Caco-2 (cell line): ENCODE measurements at regions not wholly inside any gene's neighbourhood (a gene's known extent, or its start where the extent isn't known, plus 50 kb on each side); places are given as distances from the start of the nearest gene placed in this dataset.

Experiments
- BruUV-seq: library from RNA; stranded (reverse); fragments of 400-500 nt; replicated peaks from 2 replicates; lab custom pipeline; 2021; lab: Mats Ljungman, UMichigan
- CTCF ChIA-PET: fragments of 300-600 bp; sonication (Branson Sonifier 250); formaldehyde crosslinking; loops from one replicate; lab custom pipeline; 2022; ENCODE audit warnings: antibody characterized with exemption; lab: Charles Lee
- POLR2A ChIA-PET: fragments of 300-600 bp; sonication (Branson Sonifier 250); formaldehyde crosslinking; loops from one replicate; lab custom pipeline; 2022; ENCODE audit warnings: antibody characterized with exemption; lab: Charles Lee
- DNase-seq, 2 experiments: peaks; one replicate each; pipeline versions ENCODE4 v3.0.0 to v3.0.0-alpha.2; 2020 to 2022
- H3K27me3 ChIP-seq: replicated peaks from 2 replicates; pipeline ENCODE4 v1.6.0; 2011; ENCODE audit warnings: low read length; ENCODE audit not compliant: control insufficient read depth, insufficient read depth
- H3K36me3 ChIP-seq: 2 replicates; pipeline ENCODE4 v1.5.1; 2011; ENCODE audit warnings: low read length; ENCODE audit not compliant: control insufficient read depth, insufficient read depth
- H3K4me1 ChIP-seq: fragments of 250-450 bp; sonication (Bioruptor Pico); 2 replicates; pipeline ENCODE4 v1.5.1; 2020; ENCODE audit warnings: mild to moderate bottlenecking
- H3K4me3 ChIP-seq: 2 replicates; pipeline ENCODE4 v1.5.1; 2011; ENCODE audit warnings: low read depth, mild to moderate bottlenecking, control low read depth, low read length
- H3K9me3 ChIP-seq: fragments of 250-450 bp; sonication (Bioruptor Pico); 2 replicates; pipeline ENCODE4 v1.5.1; 2020; ENCODE audit warnings: mild to moderate bottlenecking, moderate library complexity
- H3K27ac Mint-ChIP-seq: one replicate; pipeline ENCODE4 v1.8.0; 2022; ENCODE audit warnings: mixed read lengths; ENCODE audit not compliant: unreplicated experiment
- H3K27me3 Mint-ChIP-seq: one replicate; pipeline ENCODE4 v1.8.0; 2022; ENCODE audit warnings: mixed read lengths; ENCODE audit not compliant: insufficient read depth, unreplicated experiment
- H3K36me3 Mint-ChIP-seq: one replicate; pipeline ENCODE4 v1.8.0; 2022; ENCODE audit warnings: mild to moderate bottlenecking, mixed read lengths; ENCODE audit not compliant: insufficient read depth, unreplicated experiment
- H3K4me1 Mint-ChIP-seq: one replicate; pipeline ENCODE4 v1.8.0; 2022; ENCODE audit warnings: low read depth, mixed read lengths; ENCODE audit not compliant: unreplicated experiment
- H3K4me3 Mint-ChIP-seq: one replicate; pipeline ENCODE4 v1.8.0; 2022; ENCODE audit warnings: mild to moderate bottlenecking, moderate library complexity, mixed read lengths; ENCODE audit not compliant: unreplicated experiment
- H3K9me3 Mint-ChIP-seq: one replicate; pipeline ENCODE4 v1.8.0; 2022; ENCODE audit warnings: mixed read lengths; ENCODE audit not compliant: unreplicated experiment
- CTCF ChIP-seq, 2 experiments: fragments of 200-600 bp in 1 of 2; IDR thresholded peaks; 1 replicate in 1 of 2; 2 replicates in 1 of 2; pipeline versions ENCODE4 v1.5.1 to v1.8.0; 2011 to 2022; ENCODE audit warnings: antibody characterized with exemption in 1 of 2, control low read depth in 1 of 2, inconsistent platforms in 1 of 2, low read depth in 1 of 2, low read length in 1 of 2, mild to moderate bottlenecking in 1 of 2, moderate library complexity in 1 of 2; ENCODE audit not compliant: insufficient read depth in 1 of 2, severe bottlenecking in 1 of 2, unreplicated experiment in 1 of 2
- intact Hi-C: fragments of 100-400 bp; cut with micrococcal nuclease; formaldehyde crosslinking; loops from one replicate; pipeline ENCODE4 v1.10.0; 2022; ENCODE audit not compliant: unreplicated experiment

- TF ChIP-seq CTCF (IDR thresholded peaks at IDR 0.05; ENCODE audit: insufficient read depth in 1 of 2, low read depth in 1 of 2, low read length in 1 of 2, severe bottlenecking in 1 of 2, unreplicated experiment in 1 of 2) = no peak
- no peaks in the 10 kb centered on the region for H3K36me3 Mint-ChIP-seq
- H3K27me3 Mint-ChIP-seq = no peaks in the 10 kb centered on the region
- H3K36me3 ChIP-seq = no peaks in the 10 kb centered on the region
- peaks cover 4% of the 10 kb centered on the region; the same call in 1 of the 2 replicates for H3K9me3 ChIP-seq
- H3K9me3 Mint-ChIP-seq = no peaks in the 10 kb centered on the region
- POLR2A ChIA-PET = no interaction called here
- H3K4me3 Mint-ChIP-seq = no peak overlapping the region
- no TSS peak for BruUV-seq
- CTCF ChIA-PET = no interaction called here
- no peak overlapping the region for H3K27ac Mint-ChIP-seq
- H3K4me3 ChIP-seq = no peak overlapping the region
- intact Hi-C loops = no loop called here
- H3K4me1 Mint-ChIP-seq = no peaks in the 10 kb centered on the region
- H3K4me1 ChIP-seq = peaks cover 2% of the 10 kb centered on the region
- DNase-seq = no peak
- no peaks in the 10 kb centered on the region for H3K27me3 ChIP-seq
Observed at GRCh38 chr4:114052227-114052626, 72.8 kb upstream of the ARSJ start.

- no peak for TF ChIP-seq CTCF (IDR thresholded peaks at IDR 0.05; ENCODE audit: insufficient read depth in 1 of 2, low read depth in 1 of 2, low read length in 1 of 2, severe bottlenecking in 1 of 2, unreplicated experiment in 1 of 2)
- peaks cover 9% of the 10 kb centered on the region for H3K9me3 Mint-ChIP-seq
- no peak for DNase-seq
- peaks cover 17% of the 10 kb centered on the region for H3K4me1 ChIP-seq
- no peak overlapping the region for H3K4me3 Mint-ChIP-seq
- peaks cover 4% of the 10 kb centered on the region; the same call in 1 of the 2 replicates for H3K9me3 ChIP-seq
- peaks cover 6% of the 10 kb centered on the region for H3K4me1 Mint-ChIP-seq
- intact Hi-C loops = no loop called here
- no peak overlapping the region for H3K27ac Mint-ChIP-seq
- H3K27me3 ChIP-seq = no peaks in the 10 kb centered on the region
- no peak overlapping the region for H3K4me3 ChIP-seq
- BruUV-seq = no TSS peak
- no peaks in the 10 kb centered on the region for H3K36me3 Mint-ChIP-seq
- no peaks in the 10 kb centered on the region for H3K27me3 Mint-ChIP-seq
- CTCF ChIA-PET = no interaction called here
- H3K36me3 ChIP-seq = no peaks in the 10 kb centered on the region
- POLR2A ChIA-PET = no interaction called here
Observed at GRCh38 chr4:114056599-114056998, 77.2 kb upstream of the ARSJ start.

- peaks cover 6% of the 10 kb centered on the region for H3K4me1 Mint-ChIP-seq
- POLR2A ChIA-PET = no interaction called here
- no peaks in the 10 kb centered on the region for H3K36me3 Mint-ChIP-seq
- Histone ChIP-seq H3K9me3 (peaks cover 4% of the 10 kb centered on the region; the same call in 1 of the 2 replicates), H3K4me3 (no peak overlapping the region), H3K4me1 (peaks cover 17% of the 10 kb centered on the region), H3K27me3 (no peaks in the 10 kb centered on the region), H3K36me3 (no peaks in the 10 kb centered on the region)
- intact Hi-C loops = no loop called here
- no peak overlapping the region for H3K27ac Mint-ChIP-seq
- H3K9me3 Mint-ChIP-seq = peaks cover 9% of the 10 kb centered on the region
- DNase-seq = no peak
- no peak overlapping the region for H3K4me3 Mint-ChIP-seq
- no TSS peak for BruUV-seq
- no peaks in the 10 kb centered on the region for H3K27me3 Mint-ChIP-seq
- CTCF ChIA-PET = no interaction called here
- TF ChIP-seq CTCF (IDR thresholded peaks at IDR 0.05; ENCODE audit: insufficient read depth in 1 of 2, low read depth in 1 of 2, low read length in 1 of 2, severe bottlenecking in 1 of 2, unreplicated experiment in 1 of 2) = no peak
Observed at GRCh38 chr4:114057746-114058145, 78.3 kb upstream of the ARSJ start.
